HG02588 (cell line): ENCODE measurements at regions not wholly inside any gene's neighbourhood (a gene's known extent, or its start where the extent isn't known, plus 50 kb on each side); places are given as distances from the start of the nearest gene placed in this dataset.
"Not testable (repeated sequence)": the region's sequence is repeated elsewhere in the genome, so short reads cannot be mapped to it uniquely, and the experiment has no call there.

ENCODE experiments used
- ATAC-seq: cut with Tn5 transposase; IDR thresholded peaks from one replicate; pipeline ENCODE4 v1.9.1; 2021; ENCODE audit warnings: mild to moderate bottlenecking, moderate library complexity; ENCODE audit not compliant: unreplicated experiment

GRCh38 chr9:41771693-41772092, 357.5 kb downstream of the CNTNAP3B start:
- ATAC-seq, result not testable (repeated sequence)

DNA sequence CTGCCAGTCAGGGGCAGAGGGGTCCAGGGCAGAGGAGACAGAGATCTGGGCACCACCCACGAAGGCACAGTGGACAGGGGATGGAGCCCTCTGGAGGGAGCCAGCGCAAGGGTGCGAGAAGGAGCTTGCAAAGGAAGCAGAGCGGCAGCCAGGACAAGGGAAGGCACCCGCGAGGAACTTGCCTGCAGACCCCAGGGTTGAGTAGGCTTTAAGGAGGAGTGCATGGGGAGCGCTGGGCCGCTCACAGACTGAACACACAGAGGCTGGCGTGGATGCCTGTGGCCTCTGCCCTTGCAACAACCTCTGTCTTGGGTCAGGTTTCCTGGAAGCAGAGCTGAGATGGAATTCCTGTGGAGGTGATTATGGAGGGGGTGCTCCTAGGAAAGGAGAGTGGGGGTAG, 374.4 kb downstream of the CNTNAP3B start:
- ATAC-seq, result not testable (repeated sequence)

GRCh38 chr9:41754403-41754802, 374.8 kb downstream of the CNTNAP3B start:
- not testable (repeated sequence) for ATAC-seq

DNA sequence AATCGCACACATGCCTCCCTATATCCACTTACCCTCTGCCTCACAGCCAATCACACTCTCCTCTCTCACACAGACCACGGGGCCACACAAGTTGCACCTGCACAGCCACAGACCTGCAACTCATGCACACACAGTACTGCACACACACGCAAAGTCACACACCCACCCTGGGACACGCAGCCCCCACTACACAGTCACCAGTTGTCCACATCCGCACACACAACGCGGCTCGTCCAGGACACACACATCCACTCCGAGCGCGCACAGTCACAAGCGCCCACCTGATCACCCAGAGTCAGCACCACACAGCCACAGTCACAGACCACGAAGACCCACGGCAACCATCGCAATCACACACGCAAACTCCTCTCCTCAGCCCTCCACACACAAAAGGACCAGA, 387.3 kb downstream of the CNTNAP3B start:
- ATAC-seq, result not testable (repeated sequence)

DNA sequence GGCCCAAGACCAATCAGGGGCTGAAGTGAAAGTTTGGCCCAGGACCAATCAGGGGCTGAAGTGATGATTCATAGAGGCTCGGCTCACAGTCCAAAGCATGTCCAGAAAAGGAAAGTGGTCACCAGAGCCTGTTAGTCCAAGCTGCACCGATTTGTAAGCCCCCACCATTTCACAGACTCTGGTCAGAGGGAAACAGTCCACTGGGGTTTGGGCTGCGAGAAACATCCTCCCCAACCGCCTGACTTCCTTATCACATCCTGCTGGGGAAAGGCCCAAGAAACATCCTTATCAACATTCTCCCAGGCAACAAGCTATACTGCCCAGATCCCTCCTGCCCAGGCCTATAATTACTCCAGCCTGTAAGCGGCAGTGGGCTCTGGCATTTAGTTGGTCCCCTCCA, 388.1 kb downstream of the CNTNAP3B start:
- ATAC-seq, result not testable (repeated sequence)

DNA sequence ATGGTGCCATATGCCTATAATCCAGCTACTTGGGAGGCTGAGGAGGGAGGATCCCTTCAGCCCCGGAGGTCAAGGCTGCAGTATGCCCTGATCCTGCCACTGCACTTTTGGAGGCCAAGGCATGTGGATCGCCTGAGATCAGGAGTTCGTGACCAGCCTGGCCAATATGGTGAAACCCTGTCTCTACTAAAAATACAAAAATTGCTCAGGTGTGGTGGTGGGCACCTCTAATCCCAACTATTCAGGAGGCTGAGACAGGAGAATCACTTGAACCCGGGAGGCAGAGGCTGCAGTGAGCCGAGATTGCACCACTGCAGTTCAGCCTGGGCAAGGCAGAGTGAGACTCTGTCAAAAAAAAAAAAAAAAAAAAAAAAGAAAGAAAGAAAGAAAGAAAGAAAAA, 390.5 kb downstream of the CNTNAP3B start:
- not testable (repeated sequence) for ATAC-seq

DNA sequence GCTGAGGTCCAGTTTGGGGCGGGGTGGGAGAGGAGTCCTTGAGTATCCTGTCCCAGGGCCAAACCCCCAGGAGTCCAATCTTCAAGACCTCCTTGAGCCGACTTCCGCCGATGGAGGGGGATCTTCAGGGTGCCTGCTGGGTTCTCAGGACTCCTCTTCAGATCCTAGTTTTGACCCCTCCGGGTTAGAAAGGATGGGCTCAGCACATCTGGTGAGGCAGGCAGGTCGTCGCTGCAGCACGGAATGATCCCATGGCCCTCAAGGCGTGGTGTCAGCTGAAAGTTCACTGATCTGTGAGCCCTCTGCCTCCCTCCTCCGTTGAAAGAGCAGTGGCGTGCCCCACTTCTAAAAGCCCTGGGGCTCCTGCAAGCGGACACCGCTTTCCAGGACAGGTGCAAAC, 430.0 kb downstream of the CNTNAP3B start:
- ATAC-seq, result not testable (repeated sequence)

- not testable (repeated sequence) for ATAC-seq
Observed at GRCh38 chr9:41697080-41697479, 432.1 kb downstream of the CNTNAP3B start.

GRCh38 chr9:41679312-41679711, 449.9 kb downstream of the CNTNAP3B start:
- ATAC-seq, result not testable (repeated sequence)

DNA sequence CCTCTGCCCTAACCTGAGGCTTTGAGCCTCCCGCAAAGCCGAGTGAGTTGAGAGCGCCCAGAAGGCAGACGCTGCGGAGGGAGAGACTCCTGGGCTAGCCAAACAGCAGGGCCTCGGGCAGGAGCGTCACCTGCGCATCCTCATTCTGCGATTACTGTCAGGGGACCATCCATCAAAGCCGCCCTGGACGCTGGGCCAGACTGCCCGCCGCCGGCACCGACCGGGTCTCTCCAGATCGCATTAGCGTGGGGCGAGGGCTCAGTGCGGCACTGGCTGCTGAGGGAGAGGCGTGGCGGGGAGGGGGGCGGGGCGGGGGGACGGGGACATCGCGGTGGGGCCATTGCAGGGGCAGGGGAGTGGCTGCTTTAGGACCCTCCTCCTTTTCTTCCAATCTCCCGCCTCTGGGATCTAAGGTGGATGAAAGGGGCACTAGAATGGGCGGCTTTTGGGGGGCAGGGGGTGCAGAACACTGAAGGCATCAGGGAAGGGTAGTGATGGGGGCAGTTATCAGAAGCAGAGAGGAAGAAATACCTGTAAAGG, 465.7 kb downstream of the CNTNAP3B start:
- not testable (repeated sequence) for ATAC-seq

- ATAC-seq, result not testable (repeated sequence)
Observed at GRCh38 chr9:41658706-41659105, 469.6 kb upstream of the ZNG1F start.

DNA sequence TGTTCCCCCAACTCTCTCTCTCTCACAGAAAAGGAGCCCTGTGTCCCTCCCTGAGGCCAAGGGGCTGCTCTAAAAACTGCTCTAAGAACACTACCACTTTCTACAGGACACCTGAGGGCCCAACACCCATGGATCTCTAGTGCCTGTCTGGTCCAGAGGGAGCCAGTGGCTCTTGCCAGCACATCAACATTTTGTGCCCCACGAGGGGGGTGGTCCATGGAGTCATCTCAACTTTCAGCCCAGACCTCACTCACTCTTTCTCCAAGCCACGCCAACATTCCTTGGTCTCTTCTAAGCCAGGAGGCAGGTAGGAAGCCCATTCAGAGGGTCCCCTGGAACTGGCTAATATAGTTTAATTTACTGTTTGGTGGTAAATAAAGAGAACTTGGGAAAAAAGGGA, 469.0 kb upstream of the ZNG1F start:
- ATAC-seq, result not testable (repeated sequence)

GRCh38 chr9:41657141-41657540, 468.0 kb upstream of the ZNG1F start:
- ATAC-seq, result not testable (repeated sequence)

- not testable (repeated sequence) for ATAC-seq
Observed at GRCh38 chr9:41655071-41655554, 466.0 kb upstream of the ZNG1F start.

- ATAC-seq, result not testable (repeated sequence)
Observed at GRCh38 chr9:41654349-41654748, 465.2 kb upstream of the ZNG1F start.

DNA sequence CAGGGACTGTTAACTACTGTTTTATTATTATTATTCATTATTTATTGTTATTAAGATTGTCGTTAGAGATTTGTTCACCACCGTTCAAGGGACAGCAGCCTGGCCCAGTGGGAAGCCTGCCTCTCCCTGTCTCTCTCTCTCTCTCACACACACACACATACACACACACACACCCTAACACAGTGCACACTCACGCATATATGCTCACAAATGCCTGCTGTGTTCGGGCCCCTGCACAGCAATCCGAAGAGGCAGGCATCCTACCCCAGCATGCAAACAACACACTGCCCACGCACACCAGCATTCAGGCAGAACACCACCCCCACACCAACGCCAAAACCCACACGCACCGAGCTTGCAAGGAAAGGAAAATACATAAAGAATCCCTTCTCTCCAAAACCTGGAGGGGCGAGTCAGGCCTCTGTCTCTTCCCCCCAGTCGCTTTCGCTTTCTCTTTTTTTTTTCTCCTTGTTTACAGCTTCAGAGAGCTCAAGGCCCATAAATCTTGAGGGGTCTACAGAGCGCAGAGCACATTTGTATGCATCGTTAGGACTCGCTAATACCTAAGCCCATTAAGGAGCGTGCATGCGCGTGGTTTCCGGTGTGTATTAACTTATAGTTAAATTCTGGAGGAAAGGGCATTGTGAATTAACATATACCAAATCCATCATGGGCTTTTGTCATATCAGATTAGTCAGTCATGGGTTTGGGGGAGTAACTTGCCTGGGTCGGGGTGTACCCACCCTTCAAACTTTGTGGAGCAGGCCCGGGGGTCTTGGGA, 464.6 kb upstream of the ZNG1F start:
- ATAC-seq, result not testable (repeated sequence)

DNA sequence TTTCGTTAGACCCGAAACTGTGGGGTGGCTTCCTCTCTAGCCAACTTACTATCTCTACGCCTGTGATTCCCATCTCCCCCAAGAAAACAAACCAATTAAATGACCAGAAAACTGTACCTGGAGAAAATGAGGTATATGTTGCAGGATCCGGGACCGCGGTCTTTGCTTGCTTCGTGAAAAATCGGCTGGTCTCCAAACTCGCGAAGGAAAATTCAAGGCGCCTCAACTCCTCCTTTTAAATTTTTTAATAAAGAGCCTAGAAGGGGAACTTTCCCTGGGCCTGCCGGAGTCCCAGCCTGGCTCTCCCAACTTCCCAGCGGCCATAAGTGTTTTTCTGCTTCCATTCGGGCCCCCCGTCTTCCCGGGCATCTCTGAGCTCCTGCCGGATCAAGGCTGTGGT, 463.7 kb upstream of the ZNG1F start:
- not testable (repeated sequence) for ATAC-seq

DNA sequence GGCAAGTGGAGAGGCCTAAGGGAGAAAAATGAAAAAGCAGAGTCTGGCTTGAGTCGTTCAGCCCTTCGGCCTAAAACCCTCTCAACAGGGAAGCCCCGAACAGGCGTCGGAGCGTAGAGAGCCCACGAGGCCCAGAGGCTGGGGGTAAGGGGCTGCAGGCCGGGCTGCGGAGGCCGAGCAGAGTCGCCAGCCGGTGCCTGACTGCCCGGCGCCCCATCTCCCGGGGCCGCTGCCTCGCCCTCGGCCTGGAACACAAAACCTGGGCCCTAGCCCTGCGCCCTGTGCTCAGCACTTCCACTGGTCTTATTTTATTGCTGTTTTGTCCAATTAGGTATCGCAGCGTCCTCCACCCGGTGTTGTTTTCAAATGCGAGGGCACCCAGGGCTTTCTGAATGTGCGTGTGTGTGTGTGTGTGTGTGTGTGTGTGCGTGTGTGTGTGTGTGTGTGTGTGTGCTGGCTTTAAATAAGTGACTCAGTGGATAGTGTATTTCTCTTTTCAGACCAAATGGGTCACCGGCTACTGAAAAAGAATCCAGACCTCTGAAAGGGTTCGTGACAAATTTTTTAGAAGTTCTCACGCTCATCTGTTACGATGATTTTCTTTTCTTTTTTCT, 463.1 kb upstream of the ZNG1F start:
- ATAC-seq, result not testable (repeated sequence)

GRCh38 chr9:41650086-41650485, 461.0 kb upstream of the ZNG1F start:
- not testable (repeated sequence) for ATAC-seq

DNA sequence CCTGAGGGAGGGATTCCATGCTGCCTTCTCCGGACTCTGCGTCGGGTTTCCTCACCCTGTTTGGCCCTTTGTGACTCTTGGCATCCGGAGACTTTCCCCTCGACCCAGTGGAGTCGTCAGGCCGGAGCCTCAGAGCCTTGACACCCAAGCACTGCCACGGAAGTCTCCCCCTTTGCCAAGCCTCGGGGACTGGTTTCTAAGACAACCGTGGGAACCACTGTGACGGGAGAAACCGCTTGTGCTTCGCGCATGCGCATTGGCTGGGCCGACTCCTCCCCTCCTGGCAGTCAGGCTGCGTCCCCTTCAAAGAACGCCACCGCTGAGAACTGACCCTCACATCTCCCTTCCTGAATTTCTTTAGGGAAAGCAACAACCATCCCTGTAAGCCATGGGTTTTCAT, 459.4 kb upstream of the ZNG1F start:
- not testable (repeated sequence) for ATAC-seq

- ATAC-seq, result not testable (repeated sequence)
Observed at GRCh38 chr9:41646246-41646645, 457.1 kb upstream of the ZNG1F start.
